HEK293 (cell line): ENCODE measurements at regions not wholly inside any gene's neighbourhood (a gene's known extent, or its start where the extent isn't known, plus 50 kb on each side); places are given as distances from the start of the nearest gene placed in this dataset.

Source experiments
- CTCF ChIA-PET: fragments of 350-600 bp; formaldehyde crosslinking; extraction: SDS; loops from one replicate; lab custom pipeline; 2021; ENCODE audit warnings: antibody characterized with exemption; lab: Yijun Ruan, JAX
- POLR2A ChIA-PET: fragments of 300-600 bp; formaldehyde crosslinking; extraction: SDS; loops from one replicate; lab custom pipeline; 2020; ENCODE audit warnings: antibody characterized with exemption, inconsistent platforms; lab: Yijun Ruan, JAX
- H3K27ac ChIP-seq: fragments of 200-500 bp; sonication (Bioruptor generic); 2 replicates; pipeline ENCODE4 v1.5.1; 2014; ENCODE audit warnings: low read depth, low read length, control low read depth, inconsistent platforms; ENCODE audit errors: extremely low read depth
- H3K36me3 ChIP-seq, 2 experiments: fragments of 200-500 bp in 1 of 2; sonication (Bioruptor generic) in 1 of 2; 1 replicate in 1 of 2; 2 replicates in 1 of 2; pipeline ENCODE4 v1.5.1; 2014 to 2017; ENCODE audit warnings: inconsistent platforms in 2 of 2, low read length in 2 of 2; ENCODE audit not compliant: control insufficient read depth in 2 of 2, insufficient read depth in 1 of 2
- H3K4me1 ChIP-seq: fragments of 200-500 bp; sonication (Bioruptor generic); 2 replicates; pipeline ENCODE4 v1.5.1; 2014; ENCODE audit warnings: mild to moderate bottlenecking, low read length, inconsistent platforms; ENCODE audit not compliant: control insufficient read depth, insufficient read depth
- H3K4me3 ChIP-seq: 2 replicates; pipeline ENCODE4 v1.5.1; 2011; ENCODE audit warnings: low read depth, mild to moderate bottlenecking, control low read depth, low read length, moderate library complexity
- H3K9me3 ChIP-seq: fragments of 200-500 bp; sonication (Bioruptor generic); 2 replicates; pipeline ENCODE4 v1.5.1; 2014; ENCODE audit warnings: low read depth, low read length, inconsistent platforms; ENCODE audit not compliant: control insufficient read depth, insufficient read depth
- GLI4 ChIP-seq: fragments of 450-650 bp; formaldehyde crosslinking; IDR thresholded peaks from 2 replicates; pipeline ENCODE4 v1.5.1; 2016; ENCODE audit warnings: missing biosample characterization, missing genetic modification characterization
- KLF1 ChIP-seq: fragments of 450-650 bp; formaldehyde crosslinking; IDR thresholded peaks from 2 replicates; pipeline ENCODE4 v1.5.1; 2016; ENCODE audit warnings: missing biosample characterization, missing genetic modification characterization
- KLF10 ChIP-seq: fragments of 450-650 bp; IDR thresholded peaks from 2 replicates; pipeline ENCODE4 v1.5.1; 2018; ENCODE audit warnings: missing biosample characterization, mild to moderate bottlenecking, missing genetic modification characterization
- SP2 ChIP-seq: fragments of 450-650 bp; formaldehyde crosslinking; IDR thresholded peaks from 2 replicates; pipeline ENCODE4 v1.5.1; 2016; ENCODE audit warnings: missing biosample characterization, missing genetic modification characterization
- SP7 ChIP-seq: fragments of 450-650 bp; formaldehyde crosslinking; IDR thresholded peaks from 2 replicates; pipeline ENCODE4 v1.5.1; 2016; ENCODE audit warnings: missing biosample characterization, missing genetic modification characterization
- TCF7L2 ChIP-seq: IDR thresholded peaks from 2 replicates; pipeline ENCODE4 v1.6.1; 2011; ENCODE audit warnings: low read depth, mild to moderate bottlenecking, inconsistent platforms, low read length, moderate library complexity, borderline replicate concordance
- TRIM28 ChIP-seq: IDR thresholded peaks from 2 replicates; pipeline ENCODE4 v1.6.1; 2011; ENCODE audit warnings: low read length, control low read depth, borderline replicate concordance
- ZEB2 ChIP-seq: fragments of 450-650 bp; formaldehyde crosslinking; IDR thresholded peaks from 2 replicates; pipeline ENCODE4 v1.5.1; 2016; ENCODE audit warnings: missing biosample characterization, missing genetic modification characterization
- ZFP41 ChIP-seq: fragments of 450-650 bp; formaldehyde crosslinking; IDR thresholded peaks from 2 replicates; pipeline ENCODE4 v1.5.1; 2016; ENCODE audit warnings: missing biosample characterization, missing genetic modification characterization, borderline replicate concordance
- ZNF138 ChIP-seq: fragments of 450-650 bp; formaldehyde crosslinking; IDR thresholded peaks from 2 replicates; pipeline ENCODE4 v1.5.1; 2016; ENCODE audit warnings: missing biosample characterization, missing genetic modification characterization, borderline replicate concordance
- ZNF146 ChIP-seq: fragments of 450-650 bp; formaldehyde crosslinking; IDR thresholded peaks from 2 replicates; pipeline ENCODE4 v1.5.1; 2016; ENCODE audit warnings: missing biosample characterization, missing genetic modification characterization
- ZNF169 ChIP-seq: fragments of 450-650 bp; formaldehyde crosslinking; IDR thresholded peaks from 2 replicates; pipeline ENCODE4 v1.5.1; 2016; ENCODE audit warnings: missing biosample characterization, missing genetic modification characterization
- ZNF2 ChIP-seq: fragments of 450-650 bp; formaldehyde crosslinking; IDR thresholded peaks from 2 replicates; pipeline ENCODE4 v1.5.1; 2016; ENCODE audit warnings: missing biosample characterization, missing genetic modification characterization
- ZNF202 ChIP-seq: fragments of 450-650 bp; formaldehyde crosslinking; IDR thresholded peaks from 2 replicates; pipeline ENCODE4 v1.5.1; 2016; ENCODE audit warnings: missing biosample characterization, missing genetic modification characterization, borderline replicate concordance
- ZNF211 ChIP-seq: fragments of 450-650 bp; formaldehyde crosslinking; IDR thresholded peaks from 2 replicates; pipeline ENCODE4 v1.5.1; 2016; ENCODE audit warnings: low read depth, missing biosample characterization, missing genetic modification characterization
- ZNF274 ChIP-seq, 2 experiments: fragments of 200-500 bp in 1 of 2; fragments of 450-650 bp in 1 of 2; sonication (Bioruptor generic) in 1 of 2; formaldehyde crosslinking in 1 of 2; IDR thresholded peaks; 2 replicates each; pipeline versions ENCODE4 v1.5.1 to v1.6.1; 2014 to 2016; ENCODE audit warnings: borderline replicate concordance in 1 of 2, inconsistent platforms in 1 of 2, low read length in 1 of 2, missing biosample characterization in 1 of 2, missing genetic modification characterization in 1 of 2
- ZNF391 ChIP-seq: fragments of 450-650 bp; formaldehyde crosslinking; IDR thresholded peaks from 2 replicates; pipeline ENCODE4 v1.5.1; 2016; ENCODE audit warnings: low read depth, missing biosample characterization, missing genetic modification characterization, borderline replicate concordance
- ZNF404 ChIP-seq: fragments of 450-650 bp; formaldehyde crosslinking; IDR thresholded peaks from 2 replicates; pipeline ENCODE4 v1.5.1; 2017; ENCODE audit warnings: missing biosample characterization, missing genetic modification characterization
- ZNF549 ChIP-seq: fragments of 450-650 bp; IDR thresholded peaks from 2 replicates; pipeline ENCODE4 v1.5.1; 2018; ENCODE audit warnings: missing biosample characterization, missing genetic modification characterization, mild to moderate bottlenecking, inconsistent platforms, moderate library complexity
- ZNF610 ChIP-seq: fragments of 450-650 bp; formaldehyde crosslinking; IDR thresholded peaks from 2 replicates; pipeline ENCODE4 v1.5.1; 2016; ENCODE audit warnings: missing biosample characterization, missing genetic modification characterization, borderline replicate concordance
- ZSCAN16 ChIP-seq: fragments of 450-650 bp; formaldehyde crosslinking; IDR thresholded peaks from 2 replicates; pipeline ENCODE4 v1.5.1; 2016; ENCODE audit warnings: missing biosample characterization, missing genetic modification characterization
- TF ChIP-seq, protein P1 (sequence below): fragments of 450-650 bp; formaldehyde crosslinking; IDR thresholded peaks from 2 replicates; pipeline ENCODE4 v1.5.1; 2016; ENCODE audit warnings: missing biosample characterization, missing genetic modification characterization
- TF ChIP-seq, protein P2 (sequence below): fragments of 450-650 bp; IDR thresholded peaks from 2 replicates; pipeline ENCODE4 v1.5.1; 2018; ENCODE audit warnings: missing biosample characterization, missing genetic modification characterization
- TF ChIP-seq, protein P3 (sequence below): fragments of 450-650 bp; formaldehyde crosslinking; IDR thresholded peaks from 2 replicates; pipeline ENCODE4 v1.5.1; 2016; ENCODE audit warnings: missing biosample characterization, missing genetic modification characterization
- TF ChIP-seq, protein P4 (sequence below): fragments of 450-650 bp; formaldehyde crosslinking; IDR thresholded peaks from 2 replicates; pipeline ENCODE4 v1.5.1; 2016; ENCODE audit warnings: missing biosample characterization, missing genetic modification characterization

DNA sequence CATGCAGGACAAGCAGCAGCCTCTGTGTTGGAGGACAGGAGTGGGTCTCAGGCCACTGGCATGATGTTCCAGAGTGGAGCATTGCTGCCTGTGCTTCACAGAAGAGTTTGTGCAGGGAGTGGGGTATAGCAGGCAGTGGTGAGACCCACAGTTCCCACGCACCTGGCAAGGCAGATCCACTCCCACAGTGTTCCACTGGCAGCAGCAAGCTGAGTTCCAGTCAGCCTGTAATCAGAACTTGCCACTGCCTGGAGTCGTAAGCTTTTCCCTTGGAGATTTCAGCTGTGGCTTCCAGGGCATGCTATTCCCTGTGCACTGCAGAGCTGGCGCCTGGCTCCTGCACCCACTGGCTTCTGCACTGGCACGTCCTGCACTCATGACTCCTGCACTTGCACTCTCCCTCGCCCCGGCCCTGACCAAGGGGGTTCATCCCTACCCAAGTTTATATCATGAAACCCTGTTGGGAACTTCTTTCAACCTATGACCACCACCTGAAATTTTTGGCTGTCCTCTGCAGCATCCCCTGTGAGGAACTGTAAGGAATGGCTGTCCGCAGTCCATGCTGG is 1144.3 kb downstream of the RAPGEF2 start:
- no peaks in the 10 kb centered on the region for H3K36me3 ChIP-seq
- POLR2A ChIA-PET, result no interaction called here
- H3K27ac ChIP-seq, result no peak overlapping the region
- no peak for TF ChIP-seq ZNF610 (tag by site-specific recombination)
- TF ChIP-seq ZNF211 (tag by site-specific recombination), result no peak
- TF ChIP-seq TRIM28, result no peak
- no peak for TF ChIP-seq ZNF202 (tag by site-specific recombination)
- no peak for TF ChIP-seq SP7 (tag by site-specific recombination)
- TF ChIP-seq, protein P1, sequence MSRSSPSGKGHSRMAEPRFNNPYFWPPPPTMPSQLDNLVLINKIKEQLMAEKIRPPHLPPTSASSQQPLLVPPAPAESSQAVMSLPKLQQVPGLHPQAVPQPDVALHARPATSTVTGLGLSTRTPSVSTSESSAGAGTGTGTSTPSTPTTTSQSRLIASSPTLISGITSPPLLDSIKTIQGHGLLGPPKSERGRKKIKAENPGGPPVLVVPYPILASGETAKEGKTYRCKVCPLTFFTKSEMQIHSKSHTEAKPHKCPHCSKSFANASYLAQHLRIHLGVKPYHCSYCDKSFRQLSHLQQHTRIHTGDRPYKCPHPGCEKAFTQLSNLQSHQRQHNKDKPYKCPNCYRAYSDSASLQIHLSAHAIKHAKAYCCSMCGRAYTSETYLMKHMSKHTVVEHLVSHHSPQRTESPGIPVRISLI, result no peak
- TF ChIP-seq TCF7L2, result no peak
- TF ChIP-seq ZNF146 (tag by site-specific recombination), result no peak
- no peak for TF ChIP-seq KLF1 (tag by site-specific recombination)
- no peak for TF ChIP-seq ZNF274 (IDR thresholded peaks at IDR 0.05; ENCODE audit: low read length)
- no peak for TF ChIP-seq ZNF274 (tag by site-specific recombination; IDR thresholded peaks at IDR 0.05; ENCODE audit: borderline replicate concordance)
- no peak for TF ChIP-seq KLF10 (tag by site-specific recombination)
- no peak for TF ChIP-seq ZNF391 (tag by site-specific recombination)
- TF ChIP-seq, protein P2, sequence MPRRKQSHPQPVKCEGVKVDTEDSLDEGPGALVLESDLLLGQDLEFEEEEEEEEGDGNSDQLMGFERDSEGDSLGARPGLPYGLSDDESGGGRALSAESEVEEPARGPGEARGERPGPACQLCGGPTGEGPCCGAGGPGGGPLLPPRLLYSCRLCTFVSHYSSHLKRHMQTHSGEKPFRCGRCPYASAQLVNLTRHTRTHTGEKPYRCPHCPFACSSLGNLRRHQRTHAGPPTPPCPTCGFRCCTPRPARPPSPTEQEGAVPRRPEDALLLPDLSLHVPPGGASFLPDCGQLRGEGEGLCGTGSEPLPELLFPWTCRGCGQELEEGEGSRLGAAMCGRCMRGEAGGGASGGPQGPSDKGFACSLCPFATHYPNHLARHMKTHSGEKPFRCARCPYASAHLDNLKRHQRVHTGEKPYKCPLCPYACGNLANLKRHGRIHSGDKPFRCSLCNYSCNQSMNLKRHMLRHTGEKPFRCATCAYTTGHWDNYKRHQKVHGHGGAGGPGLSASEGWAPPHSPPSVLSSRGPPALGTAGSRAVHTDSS, result no peak
- TF ChIP-seq ZNF138 (tag by site-specific recombination), result no peak
- TF ChIP-seq, all 188 proteins: peak for 0
- Histone ChIP-seq H3K4me1 (no peaks in the 10 kb centered on the region), H3K4me3 (no peak overlapping the region), H3K9me3 (no peaks in the 10 kb centered on the region)
- CTCF ChIA-PET, result no interaction called here

DNA sequence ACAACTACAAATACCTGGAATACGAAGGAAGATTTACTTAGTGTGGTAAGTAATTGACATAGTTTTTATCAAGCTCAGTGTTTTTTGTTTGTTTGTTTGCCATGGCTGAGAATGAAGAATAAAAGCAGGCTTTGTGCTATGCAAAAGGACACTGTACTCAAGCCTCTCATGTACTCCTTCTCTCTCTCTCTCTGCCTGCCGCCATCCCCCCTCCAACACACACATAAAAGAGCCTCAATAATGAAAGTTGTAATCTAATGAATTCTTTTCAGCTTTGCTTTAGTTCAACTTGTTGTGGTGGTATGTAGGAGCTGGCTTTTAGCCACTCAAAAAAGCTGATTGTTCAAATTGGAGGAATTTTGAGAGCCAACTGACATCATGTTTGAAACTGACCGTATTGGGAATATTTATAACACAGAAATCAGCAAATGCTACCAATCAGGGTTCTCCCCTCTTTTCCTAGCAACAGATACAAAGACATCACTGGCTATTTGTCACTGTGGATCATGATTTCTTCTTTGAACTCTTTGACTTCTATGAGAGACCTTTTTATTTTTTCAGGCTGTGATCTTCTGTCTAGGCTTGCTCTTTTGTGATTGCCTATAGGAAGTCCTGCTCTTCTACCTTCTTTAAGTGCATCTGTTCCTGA is 1148.8 kb downstream of the RAPGEF2 start:
- Histone ChIP-seq H3K4me3 (no peak overlapping the region), H3K36me3 (no peaks in the 10 kb centered on the region), H3K9me3 (no peaks in the 10 kb centered on the region), H3K4me1 (no peaks in the 10 kb centered on the region), H3K27ac (no peak overlapping the region)
- ChIA-PET POLR2A (no interaction called here), CTCF (interaction anchor here (0.6 kb wide), 1 partner anchor 304 kb away, joined by 3 read pairs; no protein-coding TSS in a partner anchor)
- no peak for TF ChIP-seq ZNF549 (tag by site-specific recombination)
- TF ChIP-seq GLI4 (tag by site-specific recombination), result no peak
- TF ChIP-seq ZNF2 (tag by site-specific recombination), result no peak
- TF ChIP-seq SP7 (tag by site-specific recombination), result no peak
- TF ChIP-seq, protein P3, sequence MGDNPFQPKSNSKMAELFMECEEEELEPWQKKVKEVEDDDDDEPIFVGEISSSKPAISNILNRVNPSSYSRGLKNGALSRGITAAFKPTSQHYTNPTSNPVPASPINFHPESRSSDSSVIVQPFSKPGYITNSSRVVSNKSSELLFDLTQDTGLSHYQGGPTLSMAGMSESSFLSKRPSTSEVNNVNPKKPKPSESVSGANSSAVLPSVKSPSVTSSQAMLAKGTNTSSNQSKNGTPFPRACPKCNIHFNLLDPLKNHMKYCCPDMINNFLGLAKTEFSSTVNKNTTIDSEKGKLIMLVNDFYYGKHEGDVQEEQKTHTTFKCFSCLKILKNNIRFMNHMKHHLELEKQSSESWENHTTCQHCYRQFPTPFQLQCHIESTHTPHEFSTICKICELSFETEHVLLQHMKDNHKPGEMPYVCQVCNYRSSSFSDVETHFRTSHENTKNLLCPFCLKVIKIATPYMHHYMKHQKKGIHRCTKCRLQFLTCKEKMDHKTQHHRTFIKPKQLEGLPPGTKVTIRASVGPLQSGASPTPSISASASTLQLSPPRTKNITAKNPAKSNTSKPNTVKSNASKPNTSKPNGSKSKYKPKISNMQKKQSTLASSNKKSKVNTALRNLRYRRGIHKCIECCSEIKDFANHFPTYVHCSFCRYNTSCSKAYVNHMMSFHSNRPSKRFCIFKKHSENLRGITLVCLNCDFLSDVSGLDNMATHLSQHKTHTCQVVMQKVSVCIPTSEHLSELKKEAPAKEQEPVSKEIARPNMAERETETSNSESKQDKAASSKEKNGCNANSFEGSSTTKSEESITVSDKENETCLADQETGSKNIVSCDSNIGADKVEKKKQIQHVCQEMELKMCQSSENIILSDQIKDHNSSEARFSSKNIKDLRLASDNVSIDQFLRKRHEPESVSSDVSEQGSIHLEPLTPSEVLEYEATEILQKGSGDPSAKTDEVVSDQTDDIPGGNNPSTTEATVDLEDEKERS, result no peak
- no peak for TF ChIP-seq ZEB2 (tag by site-specific recombination)
- TF ChIP-seq, protein P4, sequence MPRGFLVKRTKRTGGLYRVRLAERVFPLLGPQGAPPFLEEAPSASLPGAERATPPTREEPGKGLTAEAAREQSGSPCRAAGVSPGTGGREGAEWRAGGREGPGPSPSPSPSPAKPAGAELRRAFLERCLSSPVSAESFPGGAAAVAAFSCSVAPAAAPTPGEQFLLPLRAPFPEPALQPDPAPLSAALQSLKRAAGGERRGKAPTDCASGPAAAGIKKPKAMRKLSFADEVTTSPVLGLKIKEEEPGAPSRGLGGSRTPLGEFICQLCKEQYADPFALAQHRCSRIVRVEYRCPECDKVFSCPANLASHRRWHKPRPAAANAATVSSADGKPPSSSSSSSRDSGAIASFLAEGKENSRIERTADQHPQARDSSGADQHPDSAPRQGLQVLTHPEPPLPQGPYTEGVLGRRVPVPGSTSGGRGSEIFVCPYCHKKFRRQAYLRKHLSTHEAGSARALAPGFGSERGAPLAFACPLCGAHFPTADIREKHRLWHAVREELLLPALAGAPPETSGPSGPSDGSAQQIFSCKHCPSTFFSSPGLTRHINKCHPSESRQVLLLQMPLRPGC (tag by site-specific recombination), result no peak
- no peak for TF ChIP-seq SP2 (tag by site-specific recombination)
- no peak for TF ChIP-seq ZNF404 (tag by site-specific recombination)
- TF ChIP-seq ZNF202 (tag by site-specific recombination), result no peak
- TF ChIP-seq ZFP41 (tag by site-specific recombination), result no peak
- TF ChIP-seq ZNF169 (tag by site-specific recombination), result no peak
- no peak for TF ChIP-seq ZSCAN16 (tag by site-specific recombination)
